ES-I3 (cell line): ENCODE measurements at regions not wholly inside any gene's neighbourhood (a gene's known extent, or its start where the extent isn't known, plus 50 kb on each side); places are given as distances from the start of the nearest gene placed in this dataset.
"Not testable (repeated sequence)": the region's sequence is repeated elsewhere in the genome, so short reads cannot be mapped to it uniquely, and the experiment has no call there.

Experiments used
- H3K36me3 ChIP-seq: 2 replicates; pipeline ENCODE4 v1.6.1; 2013; ENCODE audit warnings: mild to moderate bottlenecking, low read length, control low read depth, moderate library complexity; ENCODE audit not compliant: insufficient read depth
- H3K4me1 ChIP-seq: 2 replicates; pipeline ENCODE4 v1.6.1; 2013; ENCODE audit warnings: mild to moderate bottlenecking, control low read depth, low read length; ENCODE audit not compliant: insufficient read depth
- H3K9ac ChIP-seq: 2 replicates; pipeline ENCODE4 v1.6.1; 2013; ENCODE audit warnings: low read depth, mild to moderate bottlenecking, low read length, moderate library complexity
- H3K9me3 ChIP-seq: 2 replicates; pipeline ENCODE4 v1.6.1; 2013; ENCODE audit warnings: mild to moderate bottlenecking, low read length, moderate library complexity; ENCODE audit not compliant: control insufficient read depth, insufficient read depth

- H3K9me3 ChIP-seq, result no peaks in the 10 kb centered on the region
- H3K36me3 ChIP-seq, result no peaks in the 10 kb centered on the region
- no peak overlapping the region for H3K9ac ChIP-seq
- H3K4me1 ChIP-seq, result no peaks in the 10 kb centered on the region
These were observed 147.4 kb downstream of the ZNF281 start for GRCh38 chr1:200262326-200262965.

DNA sequence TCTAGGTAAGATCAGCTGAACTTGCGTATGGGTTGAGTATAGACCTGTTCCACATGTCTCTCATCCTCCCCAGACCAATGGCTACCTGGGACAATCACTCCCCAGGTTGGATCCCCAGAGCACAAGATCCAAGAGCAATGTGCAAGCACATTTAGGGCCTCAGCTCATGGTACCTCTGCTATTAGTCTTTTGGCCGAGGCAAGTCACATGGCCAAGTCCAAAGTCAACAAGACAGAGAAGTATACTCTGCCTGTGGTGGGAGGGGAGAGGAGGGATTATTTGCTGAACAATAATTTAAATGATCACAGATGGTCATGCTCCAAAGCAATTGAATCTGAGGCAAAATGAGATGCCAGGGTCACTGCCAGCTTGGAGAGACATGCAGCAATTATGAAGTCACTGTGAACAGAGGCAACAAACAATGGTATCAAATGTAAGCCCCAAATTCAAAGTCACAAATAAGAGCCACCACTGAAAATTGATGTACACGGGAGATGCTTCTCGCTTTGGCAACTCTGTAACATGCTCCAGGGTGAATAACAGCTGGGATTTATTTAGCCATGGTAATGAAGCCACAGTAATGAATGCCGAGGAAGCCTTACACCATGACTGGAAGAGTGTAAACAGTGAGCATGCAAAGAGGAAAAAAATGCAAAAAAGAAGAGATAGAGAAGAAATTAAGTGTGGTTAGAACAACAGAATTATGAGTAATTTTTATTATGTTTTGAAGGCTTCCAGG is 149.1 kb downstream of the ZNF281 start:
- Histone ChIP-seq H3K36me3 (no peaks in the 10 kb centered on the region), H3K4me1 (no peaks in the 10 kb centered on the region), H3K9me3 (no peaks in the 10 kb centered on the region), H3K9ac (no peak overlapping the region)

DNA sequence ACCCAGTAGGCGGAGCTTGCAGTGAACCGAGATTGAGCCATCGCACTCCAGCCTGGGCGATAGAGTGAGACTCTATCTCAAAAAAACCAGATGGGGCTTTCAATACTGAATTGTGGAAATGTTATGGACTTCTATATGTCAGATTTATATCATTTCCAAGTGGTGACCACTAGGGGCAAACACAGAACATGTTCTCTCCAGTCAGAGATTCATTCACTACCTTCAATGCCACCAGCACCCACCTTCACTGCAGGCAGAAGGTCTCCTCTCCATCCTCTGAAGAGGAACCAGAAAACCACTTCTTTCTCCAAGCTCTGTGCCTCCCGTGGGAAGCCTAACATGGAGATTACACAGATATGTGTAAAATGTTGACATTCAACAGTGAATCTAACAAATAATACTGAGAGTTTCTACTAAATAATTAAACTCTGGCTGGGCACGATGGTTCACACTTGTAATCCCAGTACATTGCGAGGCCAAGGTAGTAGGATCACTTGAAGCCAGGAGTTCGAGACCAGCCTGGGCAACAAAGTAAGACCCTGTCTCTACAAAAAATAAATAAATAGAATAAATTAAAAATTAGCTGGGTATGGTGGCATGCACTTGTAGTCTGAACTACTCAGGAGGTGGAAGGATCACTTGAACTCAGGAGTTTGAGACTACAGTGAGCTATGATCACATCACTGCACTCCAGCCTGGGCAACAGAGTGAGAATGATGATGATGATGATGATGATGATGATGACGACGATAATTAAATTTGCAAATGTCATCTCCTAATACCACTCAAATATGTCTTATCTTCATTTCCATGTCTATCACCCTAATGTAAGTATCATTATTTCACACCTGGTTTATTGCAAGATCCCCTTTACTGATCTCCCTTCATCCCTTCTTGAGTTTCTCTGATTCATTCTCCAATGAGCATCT is 151.1 kb downstream of the ZNF281 start:
- Histone ChIP-seq H3K4me1 (no peaks in the 10 kb centered on the region), H3K36me3 (no peaks in the 10 kb centered on the region), H3K9me3 (no peaks in the 10 kb centered on the region), H3K9ac (no peak overlapping the region)

DNA sequence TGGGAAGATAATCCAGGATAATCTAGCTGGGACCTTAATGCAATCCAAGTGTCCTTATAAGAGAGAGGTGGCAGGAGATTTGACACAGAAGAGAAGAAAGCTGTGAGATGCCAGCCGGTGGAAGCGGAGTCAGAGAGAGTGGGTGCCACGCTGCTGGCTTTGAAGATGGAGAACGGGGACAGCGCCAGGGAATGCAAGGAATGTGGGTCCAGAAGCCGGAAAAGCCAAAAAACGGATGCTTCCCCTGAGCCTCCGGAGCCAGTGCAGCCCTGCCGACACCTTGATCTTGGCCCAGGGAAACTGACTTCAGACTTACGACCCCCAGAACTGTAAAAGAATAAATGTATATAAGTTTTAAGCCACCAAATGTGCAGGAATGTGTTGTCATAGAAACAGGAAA is 152.6 kb downstream of the ZNF281 start:
- Histone ChIP-seq H3K9ac (no peak overlapping the region), H3K9me3 (no peaks in the 10 kb centered on the region), H3K4me1 (no peaks in the 10 kb centered on the region), H3K36me3 (no peaks in the 10 kb centered on the region)

DNA sequence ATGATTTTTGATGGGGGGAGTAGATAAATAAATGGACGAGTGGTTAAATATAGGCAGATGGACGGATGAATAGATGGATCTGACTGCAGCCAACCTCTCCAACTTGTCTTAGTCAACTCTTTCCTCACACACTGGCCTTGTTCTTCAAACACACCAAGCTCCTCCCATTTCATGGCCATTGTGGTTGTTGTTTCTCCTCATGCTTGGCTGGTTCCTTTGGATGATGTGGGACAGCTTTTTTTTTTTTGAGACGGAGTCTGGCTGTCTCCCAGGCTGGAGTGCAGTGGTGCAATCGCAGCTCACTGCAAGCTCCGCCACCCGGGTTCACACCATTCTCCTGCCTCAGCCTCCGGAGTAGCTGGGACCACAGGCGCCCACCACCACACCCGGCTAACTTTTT is 155.2 kb downstream of the ZNF281 start:
- not testable (repeated sequence) for H3K9me3 ChIP-seq, H3K9ac ChIP-seq, H3K36me3 ChIP-seq, H3K4me1 ChIP-seq

DNA sequence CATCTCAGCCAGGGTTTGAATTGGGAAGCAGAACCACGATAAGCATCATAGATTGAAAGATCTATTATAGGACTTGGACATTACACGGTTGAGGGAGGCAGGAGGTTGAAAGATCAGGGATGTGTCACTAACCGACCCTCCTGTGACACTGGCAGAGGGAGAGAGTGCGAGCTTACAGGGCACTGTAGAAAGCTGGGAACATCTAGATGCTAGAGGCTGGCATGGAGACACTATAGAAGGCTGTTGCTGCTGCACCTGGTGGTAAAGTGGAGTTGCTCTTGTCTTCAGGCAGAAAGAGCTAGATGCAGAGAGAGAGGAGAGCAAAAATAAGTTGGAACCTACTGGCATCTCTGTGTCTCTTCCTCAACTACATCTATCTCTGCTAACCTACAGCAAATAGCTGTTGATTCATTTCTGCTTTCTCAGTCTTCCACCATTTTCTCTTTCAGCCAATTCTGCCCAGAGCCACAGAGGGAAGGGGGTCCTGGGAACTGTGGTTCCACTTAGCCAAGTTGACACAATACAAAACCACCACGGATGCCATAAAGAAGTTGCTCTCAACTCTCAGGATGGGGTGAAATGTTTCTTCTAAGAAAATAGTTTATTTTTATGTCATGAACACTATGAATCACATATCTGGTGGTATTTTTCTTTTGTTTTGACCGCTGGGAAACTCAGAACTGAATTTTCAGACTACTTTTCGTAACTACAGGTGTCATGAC is 155.9 kb downstream of the ZNF281 start:
- no peaks in the 10 kb centered on the region for H3K9me3 ChIP-seq
- H3K9ac ChIP-seq, result no peak overlapping the region
- no peaks in the 10 kb centered on the region for H3K36me3 ChIP-seq
- no peaks in the 10 kb centered on the region for H3K4me1 ChIP-seq

- Histone ChIP-seq H3K4me1 (no peaks in the 10 kb centered on the region), H3K36me3 (no peaks in the 10 kb centered on the region), H3K9ac (no peak overlapping the region), H3K9me3 (no peaks in the 10 kb centered on the region)
These were observed 157.3 kb downstream of the ZNF281 start for GRCh38 chr1:200252531-200252930.

DNA sequence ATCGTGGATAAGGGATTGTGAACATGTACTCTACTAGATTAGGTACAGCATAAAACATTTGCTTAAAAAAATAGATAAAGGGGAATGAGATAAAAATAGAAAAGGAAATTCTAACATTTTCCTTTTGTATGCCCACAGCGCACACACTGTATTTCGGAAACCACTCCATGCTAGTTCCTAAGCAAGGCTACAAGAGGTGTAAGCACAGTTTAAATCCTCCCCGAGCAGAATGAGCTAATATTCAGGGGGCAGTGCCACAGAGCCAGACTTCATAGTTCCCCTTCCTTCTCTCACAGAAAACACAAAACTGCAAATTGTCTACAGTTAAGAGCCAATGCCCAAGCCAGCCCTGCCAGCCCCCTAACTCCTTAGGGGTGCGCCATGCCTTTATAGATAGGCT is 159.4 kb downstream of the ZNF281 start:
- H3K36me3 ChIP-seq, result no peaks in the 10 kb centered on the region
- H3K9me3 ChIP-seq, result no peaks in the 10 kb centered on the region
- H3K9ac ChIP-seq, result no peak overlapping the region
- no peaks in the 10 kb centered on the region for H3K4me1 ChIP-seq

GRCh38 chr1:200248541-200248940 is 161.3 kb downstream of the ZNF281 start:
- Histone ChIP-seq H3K9me3 (no peaks in the 10 kb centered on the region), H3K4me1 (no peaks in the 10 kb centered on the region), H3K36me3 (no peaks in the 10 kb centered on the region), H3K9ac (no peak overlapping the region)

GRCh38 chr1:200247518-200247917 is 162.3 kb downstream of the ZNF281 start:
- Histone ChIP-seq H3K9me3 (no peaks in the 10 kb centered on the region), H3K9ac (no peak overlapping the region), H3K36me3 (no peaks in the 10 kb centered on the region), H3K4me1 (peaks cover 6% of the 10 kb centered on the region; the same call in 1 of the 2 replicates)

GRCh38 chr1:200245473-200245872 is 164.4 kb downstream of the ZNF281 start:
- Histone ChIP-seq H3K9me3 (no peaks in the 10 kb centered on the region), H3K9ac (no peak overlapping the region), H3K4me1 (peaks cover 6% of the 10 kb centered on the region; the same call in 1 of the 2 replicates), H3K36me3 (no peaks in the 10 kb centered on the region)

GRCh38 chr1:200243042-200243437 is 166.8 kb downstream of the ZNF281 start:
- Histone ChIP-seq H3K9ac (no peak overlapping the region), H3K9me3 (no peaks in the 10 kb centered on the region), H3K4me1 (peaks cover 6% of the 10 kb centered on the region; the same call in 1 of the 2 replicates), H3K36me3 (no peaks in the 10 kb centered on the region)

- Histone ChIP-seq H3K4me1 (peaks cover 6% of the 10 kb centered on the region; the same call in 1 of the 2 replicates), H3K36me3 (no peaks in the 10 kb centered on the region), H3K9ac (no peak overlapping the region), H3K9me3 (no peaks in the 10 kb centered on the region)
These were observed 167.5 kb downstream of the ZNF281 start for GRCh38 chr1:200242110-200243041.
